Tibial artery (tissue), 4 donors: ENCODE measurements at regions not wholly inside any gene's neighbourhood (a gene's known extent, or its start where the extent isn't known, plus 50 kb on each side); places are given as distances from the start of the nearest gene placed in this dataset.

Experiments used
- DNase-seq, 2 donors: peaks; one replicate each; pipeline ENCODE4 v3.0.0-alpha.2; 2019
- H3K27ac ChIP-seq, 2 donors: fragments of 200-600 bp; sonication (generic) in 1 of 2; 1 replicate in 1 of 2; 2 replicates in 1 of 2; pipeline ENCODE4 v1.5.1; 2018 to 2019; ENCODE audit warnings: mild to moderate bottlenecking in 1 of 2
- H3K27me3 ChIP-seq, 2 donors: fragments of 200-600 bp; sonication (generic) in 1 of 2; one replicate each; pipeline versions ENCODE4 v1.5.1 to v1.6.0; 2016 to 2019
- H3K36me3 ChIP-seq, 3 donors: fragments of 200-600 bp; sonication (generic) in 2 of 3; one replicate each; pipeline ENCODE4 v1.5.1; 2016 to 2019; ENCODE audit warnings: mild to moderate bottlenecking in 2 of 3
- H3K4me1 ChIP-seq, 4 donors: fragments of 200-600 bp; sonication (generic) in 2 of 4; 1 replicate in 3 of 4; 2 replicates in 1 of 4; pipeline ENCODE4 v1.5.1; 2016 to 2019
- H3K4me3 ChIP-seq, 2 donors: fragments of 200-600 bp; sonication (generic) in 1 of 2; 1 replicate in 1 of 2; 2 replicates in 1 of 2; pipeline ENCODE4 v1.5.1; 2018 to 2019; ENCODE audit warnings: mild to moderate bottlenecking in 2 of 2
- H3K9me3 ChIP-seq, 3 donors: fragments of 200-600 bp; sonication (generic) in 1 of 3; one replicate each; pipeline ENCODE4 v1.5.1; 2016 to 2019
- CTCF ChIP-seq, 2 experiments: fragments of 200-600 bp in 1 of 2; fragments of 450-650 bp in 1 of 2; IDR thresholded peaks; one replicate each; pipeline ENCODE4 v1.5.1; 2017 to 2019; ENCODE audit warnings: antibody characterized with exemption in 2 of 2, mild to moderate bottlenecking in 1 of 2, moderate library complexity in 1 of 2
- intact Hi-C: fragments of 100-400 bp; cut with DNase I; formaldehyde crosslinking; loops from one replicate; pipeline ENCODE4 v1.15.0; 2023; ENCODE audit warnings: low total_unique reads

- no peaks in the 10 kb centered on the region for H3K4me1 ChIP-seq
- H3K27ac ChIP-seq = no peak overlapping the region
- intact Hi-C loops = no loop called here
- DNase-seq = no peak
- no peak for TF ChIP-seq CTCF (IDR thresholded peaks at IDR 0.05)
- no peaks in the 10 kb centered on the region for H3K27me3 ChIP-seq
- H3K4me3 ChIP-seq = no peak overlapping the region
- H3K9me3 ChIP-seq = no peaks in the 10 kb centered on the region
- H3K36me3 ChIP-seq = no peaks in the 10 kb centered on the region
These were observed 338.8 kb upstream of the CDH4 start for GRCh38 chr20:60913298-60913697.

- H3K36me3 ChIP-seq = no peaks in the 10 kb centered on the region
- no peak for TF ChIP-seq CTCF (IDR thresholded peaks at IDR 0.05)
- no peak for DNase-seq
- H3K27me3 ChIP-seq = no peaks in the 10 kb centered on the region
- no peak overlapping the region for H3K27ac ChIP-seq
- intact Hi-C loops = no loop called here
- no peaks in the 10 kb centered on the region for H3K9me3 ChIP-seq
- no peaks in the 10 kb centered on the region for H3K4me1 ChIP-seq
- no peak overlapping the region for H3K4me3 ChIP-seq
These were observed 330.9 kb upstream of the CDH4 start for GRCh38 chr20:60921022-60921622.

GRCh38 chr20:60926831-60927230 is 325.2 kb upstream of the CDH4 start:
- H3K4me1 ChIP-seq = no peaks in the 10 kb centered on the region
- H3K27ac ChIP-seq = no peak overlapping the region
- no peaks in the 10 kb centered on the region for H3K9me3 ChIP-seq
- H3K36me3 ChIP-seq = no peaks in the 10 kb centered on the region
- no peaks in the 10 kb centered on the region for H3K27me3 ChIP-seq
- DNase-seq = no peak
- H3K4me3 ChIP-seq = no peak overlapping the region
- intact Hi-C loops = no loop called here
- TF ChIP-seq CTCF (IDR thresholded peaks at IDR 0.05) = no peak

DNA sequence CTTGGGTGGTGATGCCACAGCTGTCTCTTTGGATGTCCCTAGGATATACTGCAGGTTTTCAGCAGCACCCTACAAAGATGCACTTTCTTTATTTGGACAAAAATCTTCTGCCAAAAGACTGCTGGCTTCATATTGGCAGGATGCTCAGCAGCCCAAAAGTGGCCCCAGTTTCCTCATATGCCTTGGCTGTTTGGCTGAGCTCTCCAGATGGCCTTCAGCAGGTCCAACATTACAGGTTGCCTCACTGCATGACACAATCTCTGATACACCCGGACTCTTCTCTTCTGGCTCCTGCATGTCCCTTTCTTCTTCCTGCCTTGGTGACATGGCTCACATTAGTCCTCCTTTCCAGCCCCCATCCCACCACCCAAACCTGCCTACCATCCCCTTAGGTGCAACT is 323.7 kb upstream of the CDH4 start:
- no peak for TF ChIP-seq CTCF (IDR thresholded peaks at IDR 0.05)
- Histone ChIP-seq H3K27ac (no peak overlapping the region), H3K36me3 (no peaks in the 10 kb centered on the region), H3K4me3 (no peak overlapping the region), H3K4me1 (no peaks in the 10 kb centered on the region), H3K27me3 (no peaks in the 10 kb centered on the region), H3K9me3 (no peaks in the 10 kb centered on the region)
- intact Hi-C loops = no loop called here
- no peak for DNase-seq

DNA sequence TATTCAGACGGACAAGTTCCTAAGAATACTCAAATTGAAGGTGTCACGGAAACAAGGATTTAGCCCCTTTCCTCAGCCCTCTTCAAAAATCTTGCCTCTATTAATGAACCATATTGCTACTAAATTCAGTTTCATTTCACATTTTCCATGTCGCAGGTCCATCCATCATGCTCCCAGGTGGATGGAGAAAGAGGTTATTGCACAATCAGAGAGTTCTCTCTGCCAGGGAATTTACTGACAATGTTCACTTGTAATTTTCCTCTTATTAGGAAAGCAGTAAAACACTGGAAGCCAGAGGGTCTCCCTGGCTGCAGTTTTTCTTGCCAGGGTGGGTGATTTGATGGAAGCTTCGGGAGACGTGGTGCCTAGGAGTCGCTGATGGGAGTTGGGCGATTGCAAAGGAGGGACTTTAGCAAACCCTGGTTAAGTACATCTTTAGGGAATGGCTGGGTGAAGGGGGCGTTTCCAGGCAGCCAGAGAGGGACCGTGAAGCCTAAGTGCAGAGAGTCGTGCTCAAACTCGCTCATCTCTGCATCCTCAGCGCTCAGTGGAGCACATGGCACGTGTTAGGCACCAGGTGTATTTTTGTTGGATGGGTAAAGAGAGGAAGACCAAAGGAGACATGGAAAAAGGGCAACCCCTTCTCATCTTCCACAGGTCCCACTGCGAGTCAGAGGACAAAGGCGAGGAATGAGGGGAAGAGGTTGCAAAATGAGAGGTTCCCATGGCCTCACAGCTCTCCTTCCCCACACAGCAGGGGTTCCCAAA is 321.9 kb upstream of the CDH4 start:
- intact Hi-C loops = no loop called here
- no peak overlapping the region for H3K27ac ChIP-seq
- H3K27me3 ChIP-seq = no peaks in the 10 kb centered on the region
- H3K9me3 ChIP-seq = no peaks in the 10 kb centered on the region
- DNase-seq = no peak
- H3K4me3 ChIP-seq = no peak overlapping the region
- H3K36me3 ChIP-seq = no peaks in the 10 kb centered on the region
- H3K4me1 ChIP-seq = no peaks in the 10 kb centered on the region
- TF ChIP-seq CTCF (IDR thresholded peaks at IDR 0.05) = no peak
